Liver (tissue), 3 donors: ENCODE measurements at regions not wholly inside any gene's neighbourhood (a gene's known extent, or its start where the extent isn't known, plus 50 kb on each side); places are given as distances from the start of the nearest gene placed in this dataset.

Experiments used
- CTCF ChIP-seq: fragments of 150-350 bp; IDR thresholded peaks from 2 replicates; pipeline ENCODE4 v1.5.1; 2017; ENCODE audit warnings: improper control_type of control experiment, low read depth, low read length; ENCODE audit not compliant: missing input control
- EGR1 ChIP-seq, 2 donors: IDR thresholded peaks; 2 replicates each; pipeline ENCODE4 v1.6.1; 2016 to 2018; ENCODE audit warnings: antibody characterized with exemption in 2 of 2, low read depth in 2 of 2
- GABPA ChIP-seq, 2 donors: IDR thresholded peaks in 1 of 2; conservative IDR thresholded peaks in 1 of 2; 2 replicates each; pipeline ENCODE4 v1.6.1; 2016; ENCODE audit warnings: antibody characterized with exemption in 2 of 2, mild to moderate bottlenecking in 1 of 2, moderate library complexity in 1 of 2
- JUND ChIP-seq, 2 donors: IDR thresholded peaks; 2 replicates each; pipeline ENCODE4 v1.6.1; 2016; ENCODE audit warnings: antibody characterized with exemption in 2 of 2
- RAD21 ChIP-seq, 2 donors: IDR thresholded peaks; 2 replicates each; pipeline ENCODE4 v1.6.1; 2016; ENCODE audit warnings: antibody characterized with exemption in 2 of 2, mild to moderate bottlenecking in 2 of 2
- REST ChIP-seq: IDR thresholded peaks from 2 replicates; pipeline ENCODE4 v1.6.1; 2016; ENCODE audit warnings: antibody characterized with exemption, mild to moderate bottlenecking
- RXRA ChIP-seq, 2 donors: IDR thresholded peaks; 2 replicates each; pipeline ENCODE4 v1.6.1; 2017 to 2018; ENCODE audit warnings: antibody characterized with exemption in 2 of 2, mild to moderate bottlenecking in 1 of 2
- SP1 ChIP-seq: IDR thresholded peaks from 2 replicates; pipeline ENCODE4 v1.6.1; 2018; ENCODE audit warnings: antibody characterized with exemption, mild to moderate bottlenecking
- TAF1 ChIP-seq: conservative IDR thresholded peaks from 2 replicates; pipeline ENCODE4 v1.6.1; 2016; ENCODE audit warnings: antibody characterized with exemption, mild to moderate bottlenecking
- YY1 ChIP-seq: IDR thresholded peaks from 2 replicates; pipeline ENCODE4 v1.6.1; 2016; ENCODE audit warnings: antibody characterized with exemption, mild to moderate bottlenecking
- TF ChIP-seq, protein P1 (sequence below): IDR thresholded peaks from 2 replicates; pipeline ENCODE4 v1.6.1; 2016; ENCODE audit warnings: antibody characterized with exemption
- TF ChIP-seq, protein P2 (sequence below): IDR thresholded peaks from 2 replicates; pipeline ENCODE4 v1.6.1; 2016; ENCODE audit warnings: antibody characterized with exemption
- TF ChIP-seq, protein P3 (sequence below): IDR thresholded peaks from 2 replicates; pipeline ENCODE4 v1.6.1; 2016; ENCODE audit warnings: antibody characterized with exemption
- donor health status: healthy.
- donor health status: healthy.

GRCh38 chr10:117927871-117928270 is 118.9 kb downstream of the RAB11FIP2 start:
- no peak for TF ChIP-seq CTCF
- TF ChIP-seq, protein P1, sequence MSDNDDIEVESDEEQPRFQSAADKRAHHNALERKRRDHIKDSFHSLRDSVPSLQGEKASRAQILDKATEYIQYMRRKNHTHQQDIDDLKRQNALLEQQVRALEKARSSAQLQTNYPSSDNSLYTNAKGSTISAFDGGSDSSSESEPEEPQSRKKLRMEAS, result no peak
- no peak for TF ChIP-seq YY1
- no peak for TF ChIP-seq REST
- TF ChIP-seq, protein P2, sequence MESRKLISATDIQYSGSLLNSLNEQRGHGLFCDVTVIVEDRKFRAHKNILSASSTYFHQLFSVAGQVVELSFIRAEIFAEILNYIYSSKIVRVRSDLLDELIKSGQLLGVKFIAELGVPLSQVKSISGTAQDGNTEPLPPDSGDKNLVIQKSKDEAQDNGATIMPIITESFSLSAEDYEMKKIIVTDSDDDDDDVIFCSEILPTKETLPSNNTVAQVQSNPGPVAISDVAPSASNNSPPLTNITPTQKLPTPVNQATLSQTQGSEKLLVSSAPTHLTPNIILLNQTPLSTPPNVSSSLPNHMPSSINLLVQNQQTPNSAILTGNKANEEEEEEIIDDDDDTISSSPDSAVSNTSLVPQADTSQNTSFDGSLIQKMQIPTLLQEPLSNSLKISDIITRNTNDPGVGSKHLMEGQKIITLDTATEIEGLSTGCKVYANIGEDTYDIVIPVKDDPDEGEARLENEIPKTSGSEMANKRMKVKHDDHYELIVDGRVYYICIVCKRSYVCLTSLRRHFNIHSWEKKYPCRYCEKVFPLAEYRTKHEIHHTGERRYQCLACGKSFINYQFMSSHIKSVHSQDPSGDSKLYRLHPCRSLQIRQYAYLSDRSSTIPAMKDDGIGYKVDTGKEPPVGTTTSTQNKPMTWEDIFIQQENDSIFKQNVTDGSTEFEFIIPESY, result no peak
- no peak for TF ChIP-seq EGR1 (IDR thresholded peaks at IDR 0.05; ENCODE audit: low read depth in 2 of 2)
- no peak for TF ChIP-seq SP1
- no peak for TF ChIP-seq JUND (IDR thresholded peaks at IDR 0.05)
- no peak for TF ChIP-seq RAD21 (IDR thresholded peaks at IDR 0.05)
- no peak for TF ChIP-seq RXRA (IDR thresholded peaks at IDR 0.05)
- no peak for TF ChIP-seq TAF1
- TF ChIP-seq, protein P3, sequence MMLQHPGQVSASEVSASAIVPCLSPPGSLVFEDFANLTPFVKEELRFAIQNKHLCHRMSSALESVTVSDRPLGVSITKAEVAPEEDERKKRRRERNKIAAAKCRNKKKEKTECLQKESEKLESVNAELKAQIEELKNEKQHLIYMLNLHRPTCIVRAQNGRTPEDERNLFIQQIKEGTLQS, result no peak
- no peak for TF ChIP-seq GABPA (IDR thresholded peaks at IDR 0.05 in 1 of 2, conservative IDR thresholded peaks at IDR 0.05 in 1 of 2)
